ENCODE measurements at regions not wholly inside any gene's neighbourhood (a gene's known extent, or its start where the extent isn't known, plus 50 kb on each side); places are given as distances from the start of the nearest gene placed in this dataset.

DNA sequence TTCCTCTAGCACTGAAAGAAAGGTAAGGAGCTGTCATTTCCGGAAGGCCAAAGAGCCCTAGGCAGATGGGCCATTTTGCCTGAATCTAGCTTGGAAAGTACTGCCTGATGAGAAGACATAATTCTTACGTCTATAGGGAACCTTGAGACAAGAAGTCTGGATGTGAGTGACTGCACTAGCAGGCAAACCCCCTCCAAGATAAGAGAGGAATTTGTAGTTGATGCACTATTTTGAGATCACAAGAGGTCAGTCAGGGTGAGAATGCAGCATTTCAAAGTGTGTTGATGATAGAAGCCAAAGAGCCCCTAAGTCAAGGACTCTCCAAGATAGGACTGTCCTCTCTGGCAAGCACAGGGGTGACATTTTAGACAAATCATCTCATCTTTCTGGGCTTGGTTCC lies 99.2 kb downstream of the HES1 start:
- TF ChIP-seq CTCF (IDR thresholded peaks at IDR 0.05) = no peak
- no peak for TF ChIP-seq POLR2A (IDR thresholded peaks at IDR 0.05)

Measured in body of pancreas (tissue), 4 donors.